ENCODE measurements at regions not wholly inside any gene's neighbourhood (a gene's known extent, or its start where the extent isn't known, plus 50 kb on each side); places are given as distances from the start of the nearest gene placed in this dataset.

- no peak for DNase-seq (ENCODE audit: extremely low read depth in 1 of 11, low read depth in 9 of 11, low spot score in 4 of 11)
Observed at GRCh38 chr13:26456650-26457049, 100.8 kb upstream of the WASF3 start.

- DNase-seq (ENCODE audit: extremely low read depth in 1 of 11, low read depth in 9 of 11, low spot score in 4 of 11), result no peak
Observed at GRCh38 chr13:26457212-26457611, 100.3 kb upstream of the WASF3 start.

GRCh38 chr13:26458196-26458749 lies 99.2 kb upstream of the WASF3 start:
- DNase-seq (ENCODE audit: extremely low read depth in 1 of 11, low read depth in 9 of 11, low spot score in 4 of 11), result no peak

GRCh38 chr13:26459276-26460131 lies 98.0 kb upstream of the WASF3 start:
- DNase-seq (ENCODE audit: extremely low read depth in 1 of 11, low read depth in 9 of 11, low spot score in 4 of 11), result no peak

- DNase-seq (ENCODE audit: extremely low read depth in 1 of 11, low read depth in 9 of 11, low spot score in 4 of 11), result peak in 8 of 11 donors; percentile 3 to 39 (median 13)
Observed at GRCh38 chr13:26460648-26461047, 96.8 kb upstream of the WASF3 start.

GRCh38 chr13:26463296-26463695 lies 94.2 kb upstream of the WASF3 start:
- DNase-seq (ENCODE audit: extremely low read depth in 1 of 11, low read depth in 9 of 11, low spot score in 4 of 11), result no peak

GRCh38 chr13:26463848-26464247 lies 93.6 kb upstream of the WASF3 start:
- DNase-seq (ENCODE audit: extremely low read depth in 1 of 11, low read depth in 9 of 11, low spot score in 4 of 11), result no peak

GRCh38 chr13:26465514-26465913 lies 92.0 kb upstream of the WASF3 start:
- DNase-seq (ENCODE audit: extremely low read depth in 1 of 11, low read depth in 9 of 11, low spot score in 4 of 11), result no peak

GRCh38 chr13:26465954-26466353 lies 91.5 kb upstream of the WASF3 start:
- no peak for DNase-seq (ENCODE audit: extremely low read depth in 1 of 11, low read depth in 9 of 11, low spot score in 4 of 11)

GRCh38 chr13:26468265-26468801 lies 89.2 kb upstream of the WASF3 start:
- DNase-seq (ENCODE audit: extremely low read depth in 1 of 11, low read depth in 9 of 11, low spot score in 4 of 11), result no peak

GRCh38 chr13:26469602-26470001 lies 87.9 kb upstream of the WASF3 start:
- DNase-seq (ENCODE audit: extremely low read depth in 1 of 11, low read depth in 9 of 11, low spot score in 4 of 11), result no peak

GRCh38 chr13:26471807-26472206 lies 85.7 kb upstream of the WASF3 start:
- DNase-seq (ENCODE audit: extremely low read depth in 1 of 11, low read depth in 9 of 11, low spot score in 4 of 11), result no peak

GRCh38 chr13:26473571-26474230 lies 83.8 kb upstream of the WASF3 start:
- no peak for DNase-seq (ENCODE audit: extremely low read depth in 1 of 11, low read depth in 9 of 11, low spot score in 4 of 11)

- no peak for DNase-seq (ENCODE audit: extremely low read depth in 1 of 11, low read depth in 9 of 11, low spot score in 4 of 11)
Observed at GRCh38 chr13:26474286-26474685, 83.2 kb upstream of the WASF3 start.

GRCh38 chr13:26475176-26476110 lies 82.0 kb upstream of the WASF3 start:
- DNase-seq (ENCODE audit: extremely low read depth in 1 of 11, low read depth in 9 of 11, low spot score in 4 of 11), result no peak

- peak in 3 of 11 donors; percentile 31 to 39 (median 35) for DNase-seq (ENCODE audit: extremely low read depth in 1 of 11, low read depth in 9 of 11, low spot score in 4 of 11)
Observed at GRCh38 chr13:26476111-26476781, 81.2 kb upstream of the WASF3 start.

- DNase-seq (ENCODE audit: extremely low read depth in 1 of 11, low read depth in 9 of 11, low spot score in 4 of 11), result no peak
Observed at GRCh38 chr13:26476782-26477142, 80.7 kb upstream of the WASF3 start.

GRCh38 chr13:26477681-26478080 lies 79.8 kb upstream of the WASF3 start:
- no peak for DNase-seq (ENCODE audit: extremely low read depth in 1 of 11, low read depth in 9 of 11, low spot score in 4 of 11)
